K562 (cell line): ENCODE measurements at regions not wholly inside any gene's neighbourhood (a gene's known extent, or its start where the extent isn't known, plus 50 kb on each side); places are given as distances from the start of the nearest gene placed in this dataset.

ENCODE experiments used
- CTCF ChIP-seq, 3 experiments: IDR thresholded peaks in 2 of 3; conservative IDR thresholded peaks in 1 of 3; 2 replicates each; pipeline ENCODE4 v1.5.1; 2011 to 2012; ENCODE audit warnings: low read length in 3 of 3, mild to moderate bottlenecking in 3 of 3, control low read depth in 2 of 3, improper control_type of control experiment in 1 of 3, inconsistent platforms in 1 of 3, low read depth in 1 of 3, mixed read lengths in 1 of 3, moderate library complexity in 1 of 3; ENCODE audit not compliant: insufficient read depth in 2 of 3
- HINFP ChIP-seq: fragments of 450-650 bp; conservative IDR thresholded peaks from 2 replicates; pipeline ENCODE4 v1.6.1; 2016; ENCODE audit warnings: missing genetic modification characterization, low read depth, mild to moderate bottlenecking, control low read depth, missing compliant biosample characterization
- HMG20A ChIP-seq: fragments of 450-650 bp; formaldehyde crosslinking; conservative IDR thresholded peaks from 2 replicates; pipeline ENCODE4 v1.4.0; 2020; ENCODE audit warnings: mild to moderate bottlenecking, mixed read lengths
- MLX ChIP-seq, 2 experiments: fragments of 450-650 bp in 1 of 2; sonication (generic) in 1 of 2; formaldehyde crosslinking; conservative IDR thresholded peaks; 2 replicates each; pipeline versions ENCODE4 v1.4.0 to v1.8.1; 2020 to 2022; ENCODE audit warnings: mild to moderate bottlenecking in 1 of 2, missing genetic modification reagents in 1 of 2
- PCBP1 ChIP-seq: fragments of 200-400 bp; formaldehyde crosslinking; IDR thresholded peaks from 2 replicates; pipeline ENCODE4 v1.6.1; 2018; ENCODE audit warnings: mild to moderate bottlenecking, low read depth, low read length; ENCODE audit not compliant: poor library complexity, severe bottlenecking
- POLR2AphosphoS5 ChIP-seq: IDR thresholded peaks from 2 replicates; pipeline ENCODE4 v1.6.1; 2011; ENCODE audit warnings: mild to moderate bottlenecking, low read depth, low read length, moderate library complexity; ENCODE audit not compliant: control insufficient read depth, insufficient read depth
- PRDM10 ChIP-seq: fragments of 450-650 bp; IDR thresholded peaks from 2 replicates; pipeline ENCODE4 v1.6.1; 2018; ENCODE audit not compliant: partially characterized antibody
- SMAD3 ChIP-seq: fragments of 450-650 bp; formaldehyde crosslinking; conservative IDR thresholded peaks from 2 replicates; pipeline ENCODE4 v1.4.0; 2020; ENCODE audit warnings: mild to moderate bottlenecking
- THAP12 ChIP-seq: fragments of 250-450 bp; sonication (Bioruptor Pico); IDR thresholded peaks from 2 replicates; pipeline ENCODE4 v1.9.0; 2021; ENCODE audit warnings: mild to moderate bottlenecking, inconsistent platforms
- YY1 ChIP-seq, 3 experiments: IDR thresholded peaks; 2 replicates each; pipeline ENCODE4 v1.6.1; 2011; ENCODE audit warnings: low read length in 2 of 3, mild to moderate bottlenecking in 2 of 3, moderate library complexity in 2 of 3, borderline replicate concordance in 1 of 3, control low read depth in 1 of 3, low read depth in 1 of 3; ENCODE audit not compliant: insufficient read depth in 3 of 3, insufficient replicate concordance in 2 of 3, control insufficient read depth in 1 of 3, insufficient read length in 1 of 3; ENCODE audit errors: extremely low read depth in 1 of 3
- ZNF449 ChIP-seq: fragments of 250-450 bp; sonication (Bioruptor Pico); IDR thresholded peaks from 2 replicates; pipeline ENCODE4 v1.8.0; 2022; ENCODE audit warnings: moderate library complexity, mild to moderate bottlenecking, inconsistent platforms
- ZNF707 ChIP-seq: fragments of 250-450 bp; sonication (Bioruptor Pico); conservative IDR thresholded peaks from 2 replicates; pipeline ENCODE4 v1.8.0; 2022; ENCODE audit warnings: inconsistent platforms, mild to moderate bottlenecking, moderate library complexity

GRCh38 chr1:189007824-189008223, 1469.8 kb downstream of the BRINP3 start (continued):
- TF ChIP-seq ZNF707 (no peak), THAP12 (CRISPR knock-in tag) (no peak), HINFP (tag) (no peak), PRDM10 (no peak), POLR2AphosphoS5 (no peak), YY1 (IDR thresholded peaks at IDR 0.05; ENCODE audit: borderline replicate concordance in 1 of 3, control insufficient read depth in 1 of 3, extremely low read depth in 1 of 3, insufficient read depth in 3 of 3, insufficient read length in 1 of 3, insufficient replicate concordance in 2 of 3, low read depth in 1 of 3, low read length in 2 of 3) (no peak), PCBP1 (no peak), MLX (CRISPR knock-in tag; conservative IDR thresholded peaks at IDR 0.05) (no peak), HMG20A (no peak), CTCF (IDR thresholded peaks at IDR 0.05 in 2 of 3, conservative IDR thresholded peaks at IDR 0.05 in 1 of 3; ENCODE audit: insufficient read depth in 2 of 3, low read depth in 1 of 3, low read length in 3 of 3) (no peak), ZNF449 (no peak), SMAD3 (CRISPR knock-in tag) (no peak)
- TF ChIP-seq, all 486 proteins: peak for 0
